22Rv1 (cell line): ENCODE measurements at regions not wholly inside any gene's neighbourhood (a gene's known extent, or its start where the extent isn't known, plus 50 kb on each side); places are given as distances from the start of the nearest gene placed in this dataset.

Experiments used
- CTCF ChIP-seq: fragments of 450-650 bp; IDR thresholded peaks from 2 replicates; pipeline ENCODE4 v1.5.1; 2017; ENCODE audit warnings: mild to moderate bottlenecking
- ZFX ChIP-seq: fragments of 450-650 bp; IDR thresholded peaks from 2 replicates; pipeline ENCODE4 v1.6.1; 2017; ENCODE audit warnings: antibody characterized with exemption, borderline replicate concordance

- TF ChIP-seq CTCF (no peak), ZFX (no peak)
Observed at GRCh38 chr2:53260568-53260967, 507.0 kb upstream of the CHAC2 start.
